Skeletal muscle tissue (tissue), 3 donors: ENCODE measurements at regions not wholly inside any gene's neighbourhood (a gene's known extent, or its start where the extent isn't known, plus 50 kb on each side); places are given as distances from the start of the nearest gene placed in this dataset.

Source experiments
- H3K27ac ChIP-seq: one replicate; pipeline ENCODE4 v1.7.0; 2013; ENCODE audit warnings: mild to moderate bottlenecking, low read depth, low read length, inconsistent platforms
- H3K27me3 ChIP-seq, 3 donors: one replicate each; pipeline ENCODE4 v1.7.0; 2013; ENCODE audit warnings: low read length in 3 of 3; ENCODE audit not compliant: control insufficient read depth in 3 of 3, insufficient read depth in 3 of 3
- H3K36me3 ChIP-seq, 3 donors: one replicate each; pipeline ENCODE4 v1.7.0; 2013; ENCODE audit warnings: low read length in 3 of 3; ENCODE audit not compliant: control insufficient read depth in 3 of 3, insufficient read depth in 3 of 3
- H3K4me1 ChIP-seq, 3 donors: one replicate each; pipeline ENCODE4 v1.7.0; 2013; ENCODE audit warnings: low read length in 3 of 3, mild to moderate bottlenecking in 3 of 3; ENCODE audit not compliant: control insufficient read depth in 3 of 3, insufficient read depth in 3 of 3
- H3K4me3 ChIP-seq, 3 donors: one replicate each; pipeline ENCODE4 v1.7.0; 2013; ENCODE audit warnings: low read length in 3 of 3
- H3K9ac ChIP-seq, 3 donors: one replicate each; pipeline ENCODE4 v1.7.0; 2013; ENCODE audit warnings: low read length in 3 of 3, mild to moderate bottlenecking in 3 of 3, moderate library complexity in 2 of 3, low read depth in 1 of 3
- H3K9me3 ChIP-seq, 3 donors: one replicate each; pipeline ENCODE4 v1.7.0; 2013; ENCODE audit warnings: low read length in 3 of 3; ENCODE audit not compliant: control insufficient read depth in 3 of 3
- donor health status: Osteomylitis.

GRCh38 chr16:82224821-82225220 lies 54.8 kb upstream of the MPHOSPH6 start:
- Histone ChIP-seq H3K36me3 (no peaks in the 10 kb centered on the region), H3K4me1 (no peaks in the 10 kb centered on the region), H3K9ac (no peak overlapping the region), H3K4me3 (no peak overlapping the region), H3K27ac (no peak overlapping the region), H3K9me3 (no peaks in the 10 kb centered on the region), H3K27me3 (peaks cover 0 to 9% (median 3%) of the 10 kb centered on the region in 3 donors)

DNA sequence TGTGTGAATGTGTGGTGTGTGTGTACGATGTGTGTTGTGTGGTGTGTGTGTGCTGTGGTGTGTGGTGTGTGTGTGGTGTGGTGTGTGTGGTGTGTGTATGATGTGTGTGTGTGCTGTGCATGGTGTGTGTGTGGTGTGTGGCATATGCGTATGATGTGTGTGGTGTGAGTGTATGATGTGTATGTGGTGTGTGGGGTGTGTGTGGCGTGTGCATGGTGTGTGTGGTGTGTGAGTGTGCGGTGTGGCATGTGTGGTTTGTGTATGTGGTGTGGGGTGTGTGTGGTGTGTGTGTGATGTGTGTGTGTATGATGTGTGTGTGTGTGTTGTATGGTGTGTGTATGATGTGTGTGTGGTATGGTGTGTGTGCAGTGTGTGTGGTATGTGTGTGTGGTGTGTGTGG lies 50.5 kb upstream of the MPHOSPH6 start:
- Histone ChIP-seq H3K27ac (no peak overlapping the region), H3K27me3 (peaks cover 0 to 5% (median 0%) of the 10 kb centered on the region in 3 donors), H3K9ac (no peak overlapping the region), H3K36me3 (no peaks in the 10 kb centered on the region), H3K9me3 (no peaks in the 10 kb centered on the region), H3K4me3 (no peak overlapping the region), H3K4me1 (no peaks in the 10 kb centered on the region)
